ENCODE measurements at regions not wholly inside any gene's neighbourhood (a gene's known extent, or its start where the extent isn't known, plus 50 kb on each side); places are given as distances from the start of the nearest gene placed in this dataset.

GRCh38 chr4:125398263-125399002 is 83.7 kb downstream of the FAT4 start:
- DNase-seq (ENCODE audit: low read depth), result peak; percentile 23
- no peak overlapping the region for H3K4me3 ChIP-seq (ENCODE audit: low read depth, low read length)
- no peak for TF ChIP-seq CTCF (IDR thresholded peaks at IDR 0.05; ENCODE audit: insufficient read depth, low read depth, low read length)

- no peak overlapping the region for H3K4me3 ChIP-seq (ENCODE audit: low read depth, low read length)
- no peak for DNase-seq (ENCODE audit: low read depth)
- no peak for TF ChIP-seq CTCF (IDR thresholded peaks at IDR 0.05; ENCODE audit: insufficient read depth, low read depth, low read length)
Measured at GRCh38 chr4:125400756-125401155, 86.0 kb downstream of the FAT4 start.

GRCh38 chr4:125401784-125402183 is 87.0 kb downstream of the FAT4 start:
- no peak for TF ChIP-seq CTCF (IDR thresholded peaks at IDR 0.05; ENCODE audit: insufficient read depth, low read depth, low read length)
- DNase-seq (ENCODE audit: low read depth), result no peak
- no peak overlapping the region for H3K4me3 ChIP-seq (ENCODE audit: low read depth, low read length)

GRCh38 chr4:125420526-125420925 is 105.8 kb downstream of the FAT4 start:
- DNase-seq (ENCODE audit: low read depth), result no peak
- TF ChIP-seq CTCF (IDR thresholded peaks at IDR 0.05; ENCODE audit: insufficient read depth, low read depth, low read length), result no peak
- no peak overlapping the region for H3K4me3 ChIP-seq (ENCODE audit: low read depth, low read length)

- H3K4me3 ChIP-seq (ENCODE audit: low read depth, low read length), result no peak overlapping the region
- DNase-seq (ENCODE audit: low read depth), result no peak
- TF ChIP-seq CTCF (IDR thresholded peaks at IDR 0.05; ENCODE audit: insufficient read depth, low read depth, low read length), result no peak
Measured at GRCh38 chr4:125421547-125421946, 106.8 kb downstream of the FAT4 start.

GRCh38 chr4:125423124-125423523 is 108.4 kb downstream of the FAT4 start:
- no peak for TF ChIP-seq CTCF (IDR thresholded peaks at IDR 0.05; ENCODE audit: insufficient read depth, low read depth, low read length)
- H3K4me3 ChIP-seq (ENCODE audit: low read depth, low read length), result no peak overlapping the region
- DNase-seq (ENCODE audit: low read depth), result no peak

- H3K4me3 ChIP-seq (ENCODE audit: low read depth, low read length), result no peak overlapping the region
- no peak for DNase-seq (ENCODE audit: low read depth)
- no peak for TF ChIP-seq CTCF (IDR thresholded peaks at IDR 0.05; ENCODE audit: insufficient read depth, low read depth, low read length)
Measured at GRCh38 chr4:125428832-125429231, 114.1 kb downstream of the FAT4 start.

Data from fibroblast of villous mesenchyme (primary cell).